K562 (cell line): ENCODE measurements at regions not wholly inside any gene's neighbourhood (a gene's known extent, or its start where the extent isn't known, plus 50 kb on each side); places are given as distances from the start of the nearest gene placed in this dataset.

Experiments used
- HDAC2 ChIP-seq: fragments of 450-650 bp; IDR thresholded peaks from 2 replicates; pipeline ENCODE4 v1.6.1; 2016; ENCODE audit warnings: mild to moderate bottlenecking
- PYGO2 ChIP-seq: fragments of 450-650 bp; IDR thresholded peaks from 2 replicates; pipeline ENCODE4 v1.6.1; 2016; ENCODE audit warnings: mild to moderate bottlenecking, missing genetic modification characterization, moderate library complexity, missing compliant biosample characterization
- ZBED1 ChIP-seq: IDR thresholded peaks from 2 replicates; pipeline ENCODE4 v1.6.1; 2014
- ZNF398 ChIP-seq: fragments of 250-450 bp; sonication (Bioruptor Pico); IDR thresholded peaks from 2 replicates; pipeline ENCODE4 v1.8.0; 2021; ENCODE audit warnings: moderate library complexity, mild to moderate bottlenecking, inconsistent platforms

- TF ChIP-seq ZNF398 (CRISPR knock-in tag): no peak
- TF ChIP-seq ZBED1: no peak
- no peak for TF ChIP-seq HDAC2
- TF ChIP-seq PYGO2 (tag): no peak
Measured at GRCh38 chr12:34626363-34627157, 604.3 kb downstream of the ALG10 start (continued).
